Astrocyte of the cerebellum (primary cell): ENCODE measurements at regions not wholly inside any gene's neighbourhood (a gene's known extent, or its start where the extent isn't known, plus 50 kb on each side); places are given as distances from the start of the nearest gene placed in this dataset.

Experiments used
- DNase-seq: peaks from one replicate; pipeline ENCODE4 v3.0.0-alpha.2; 2011; ENCODE audit warnings: low read depth
- H3K4me3 ChIP-seq: 2 replicates; pipeline ENCODE4 v1.5.1; 2011; ENCODE audit warnings: mild to moderate bottlenecking, low read depth, low read length, moderate library complexity
- CTCF ChIP-seq: IDR thresholded peaks from 2 replicates; pipeline ENCODE4 v1.5.1; 2012; ENCODE audit warnings: low read length, low read depth, moderate library complexity, mild to moderate bottlenecking; ENCODE audit errors: missing control alignments
- in situ Hi-C: cut with HindIII; loops from 2 replicates; pipeline ENCODE4 v1.10.0; 2017; ENCODE audit warnings: low sequenced_read_pairs

- TF ChIP-seq CTCF: no peak
- no peak overlapping the region for H3K4me3 ChIP-seq
- in situ Hi-C loops: no loop called here
- DNase-seq: peak; percentile 55
Observed at GRCh38 chr12:28955491-28955890, 193.6 kb upstream of the FAR2 start.

GRCh38 chr12:28955931-28956330, 193.1 kb upstream of the FAR2 start:
- no peak for TF ChIP-seq CTCF
- H3K4me3 ChIP-seq: no peak overlapping the region
- DNase-seq: no peak
- in situ Hi-C loops: no loop called here

- in situ Hi-C loops: no loop called here
- peak; percentile 51 for DNase-seq
- TF ChIP-seq CTCF: no peak
- no peak overlapping the region for H3K4me3 ChIP-seq
Observed at GRCh38 chr12:28958553-28959195, 190.4 kb upstream of the FAR2 start.

- DNase-seq: no peak
- in situ Hi-C loops: no loop called here
- TF ChIP-seq CTCF: no peak
- no peak overlapping the region for H3K4me3 ChIP-seq
Observed at GRCh38 chr12:28961948-28962384, 187.1 kb upstream of the FAR2 start.

GRCh38 chr12:28963554-28963953, 185.5 kb upstream of the FAR2 start:
- no peak for DNase-seq
- TF ChIP-seq CTCF: peak; percentile 35

GRCh38 chr12:28966046-28966780, 182.9 kb upstream of the FAR2 start:
- in situ Hi-C loops: no loop called here
- TF ChIP-seq CTCF: no peak
- peak; percentile 67 for DNase-seq
- no peak overlapping the region for H3K4me3 ChIP-seq

More at GRCh38 chr12:28963554-28963953, 185.5 kb upstream of the FAR2 start:
- in situ Hi-C loops: no loop called here
- no peak overlapping the region for H3K4me3 ChIP-seq
